HT1080 (cell line): ENCODE measurements at regions not wholly inside any gene's neighbourhood (a gene's known extent, or its start where the extent isn't known, plus 50 kb on each side); places are given as distances from the start of the nearest gene placed in this dataset.
"Not testable (repeated sequence)": the region's sequence is repeated elsewhere in the genome, so short reads cannot be mapped to it uniquely, and the experiment has no call there.

Experiments used
- DNase-seq: peaks from one replicate; pipeline ENCODE4 v3.0.0-alpha.2; 2015; ENCODE audit warnings: low read depth

DNA sequence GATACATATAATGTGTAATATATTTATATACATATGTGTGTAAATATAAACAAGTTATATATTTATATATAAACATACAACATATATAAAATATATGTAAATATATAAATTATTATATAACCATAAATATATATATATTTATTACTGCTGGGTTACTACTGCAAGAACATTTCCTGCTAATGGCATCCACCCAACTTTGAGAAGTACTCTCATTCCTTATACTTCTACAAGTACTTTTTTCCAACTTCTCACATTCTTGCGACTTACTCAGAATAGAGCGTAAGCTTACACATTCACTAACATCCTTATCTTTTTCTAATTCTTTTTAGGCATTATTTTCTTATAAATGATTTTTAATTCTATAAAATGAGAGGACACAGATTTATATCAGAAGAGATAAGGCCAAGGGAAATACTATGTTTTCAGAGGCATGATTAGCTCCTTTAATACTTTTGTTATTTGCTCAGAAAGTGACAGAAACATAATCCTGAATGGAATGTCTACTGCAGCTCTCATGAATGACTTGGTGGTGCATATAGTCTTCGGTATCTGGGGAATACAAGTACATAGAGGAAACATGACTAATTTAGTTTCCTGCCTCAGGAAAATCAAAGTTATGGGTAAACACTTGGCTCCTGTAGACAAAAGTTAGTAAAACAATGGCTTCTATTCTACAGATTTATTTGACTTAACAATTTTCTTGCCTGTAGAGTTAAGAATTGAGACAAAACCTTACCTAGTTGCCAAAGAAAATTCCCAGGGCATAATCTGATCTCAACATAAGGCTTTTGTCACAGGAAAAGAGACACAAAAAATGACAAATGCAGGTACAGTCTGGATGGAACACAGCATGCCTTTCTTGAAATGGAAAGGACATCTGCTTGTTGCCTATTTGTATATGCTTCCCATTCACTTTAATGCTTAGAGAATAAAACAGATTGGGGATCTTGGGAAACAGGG is 453.9 kb downstream of the SQOR start:
- peak; percentile 88 for DNase-seq

DNA sequence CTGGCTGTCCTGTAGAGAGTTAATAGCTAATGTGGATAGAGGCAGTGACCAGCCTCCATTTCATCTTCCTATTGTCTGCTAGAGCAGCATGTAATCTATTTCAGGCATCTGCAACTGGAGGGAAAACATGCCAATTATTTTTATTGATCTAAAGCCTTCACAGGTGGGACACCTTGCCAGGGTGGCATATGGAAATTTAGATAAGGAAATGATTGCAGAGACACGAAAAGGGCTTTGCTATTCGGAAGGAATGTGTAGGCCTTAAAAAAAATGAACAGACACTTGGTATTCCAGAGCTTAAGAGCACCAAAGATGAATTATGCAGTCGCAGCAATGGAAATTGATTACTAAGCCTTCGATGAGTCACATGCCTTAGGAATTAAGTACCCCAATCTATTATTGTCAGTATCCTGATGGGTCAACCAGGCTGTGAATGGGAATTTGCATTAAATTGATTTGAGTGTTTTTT is 454.7 kb downstream of the SQOR start:
- no peak for DNase-seq

DNA sequence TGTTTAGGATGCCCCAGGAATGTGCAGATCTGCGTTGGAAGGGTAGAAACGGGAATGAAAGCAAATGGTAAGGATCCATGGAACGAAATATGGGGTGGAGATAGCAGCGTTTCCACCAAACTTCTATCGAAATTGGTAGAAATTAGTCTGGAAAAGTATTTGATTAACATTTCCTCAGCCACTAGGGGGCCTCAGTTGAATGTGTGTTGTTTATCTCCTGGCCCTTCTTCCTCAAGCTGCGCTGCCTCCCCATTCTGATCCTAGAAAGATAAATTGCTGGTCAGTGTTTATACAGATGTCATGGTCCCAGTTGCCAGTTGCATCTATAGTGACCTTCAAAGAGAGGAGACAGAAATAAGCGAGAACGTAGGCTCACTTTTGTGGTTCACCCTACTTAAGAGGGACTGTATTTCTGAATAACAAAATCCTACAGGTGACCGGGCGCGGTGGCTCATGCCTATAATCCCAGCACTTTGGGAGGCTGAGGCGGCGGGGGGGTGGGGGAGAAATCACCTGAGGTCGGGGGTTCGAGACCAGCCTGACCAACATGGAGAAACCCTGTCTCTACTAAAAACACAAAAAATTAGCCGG is 457.1 kb downstream of the SQOR start:
- DNase-seq = peak; percentile 63

GRCh38 chr15:46098006-46098405 is 463.2 kb downstream of the SQOR start:
- DNase-seq = not testable (repeated sequence)

DNA sequence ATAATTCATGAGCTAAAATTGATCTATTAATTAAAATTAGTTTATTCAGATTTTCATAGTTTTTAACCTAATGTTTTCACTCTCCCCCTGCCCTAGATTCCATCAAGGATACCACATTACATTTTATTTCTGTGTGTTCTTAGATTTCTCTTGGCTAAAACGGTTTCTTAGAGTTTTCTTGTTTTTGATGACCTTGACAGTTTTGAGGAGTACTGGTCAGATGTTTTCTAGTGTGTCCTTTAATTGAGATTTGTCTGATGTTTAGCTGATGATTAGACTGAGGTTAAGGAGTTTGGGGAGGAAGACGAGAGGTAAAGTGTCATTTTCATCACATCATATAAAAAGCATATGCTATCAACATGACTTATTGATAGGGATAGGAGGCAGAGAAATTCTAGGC is 475.9 kb downstream of the SQOR start:
- no peak for DNase-seq

DNA sequence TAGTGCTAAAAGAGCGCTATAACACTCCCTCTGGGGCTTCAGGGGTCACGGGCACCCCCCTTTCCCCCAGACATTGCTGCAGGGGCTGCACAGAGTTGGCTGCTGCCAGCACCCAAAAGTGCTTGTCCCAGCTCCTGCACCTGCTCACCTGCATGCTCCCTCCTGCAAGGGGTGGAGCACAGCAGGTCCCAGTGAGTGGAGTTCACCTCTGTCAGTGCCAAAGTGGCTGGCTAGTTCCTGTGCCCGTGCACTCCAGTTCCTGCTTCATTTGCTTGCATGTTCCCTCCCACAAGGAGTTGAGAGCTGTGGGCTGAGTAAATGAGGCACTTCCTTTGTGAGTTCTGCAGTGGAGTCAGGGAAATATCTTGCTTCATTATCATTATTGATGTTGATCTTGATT is 476.9 kb downstream of the SQOR start:
- DNase-seq = no peak

- DNase-seq = no peak
These were observed 482.2 kb downstream of the SQOR start for GRCh38 chr15:46117071-46117470.

GRCh38 chr15:46120713-46121112 is 485.9 kb downstream of the SQOR start:
- DNase-seq = no peak

- no peak for DNase-seq
These were observed 486.6 kb downstream of the SQOR start for GRCh38 chr15:46121441-46121840.

DNA sequence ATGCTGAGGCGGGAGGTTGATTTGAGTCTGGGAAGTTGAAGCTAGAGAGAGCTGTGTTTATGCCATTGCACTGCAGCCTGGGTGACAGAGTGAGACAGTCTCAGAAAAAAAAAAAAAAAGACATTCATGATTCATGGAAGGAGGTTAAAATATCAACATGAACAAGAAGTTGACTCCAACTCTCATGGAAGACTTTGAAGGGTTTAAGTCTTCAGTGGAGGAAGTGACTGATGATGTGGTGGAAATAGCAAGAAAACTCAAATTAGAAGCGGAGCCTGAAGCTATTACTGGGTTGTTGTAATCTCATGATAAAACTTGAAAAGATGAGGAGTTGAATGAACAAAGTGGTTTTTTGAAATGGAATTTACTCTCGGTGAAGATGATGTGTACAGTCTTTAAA is 491.8 kb downstream of the SQOR start:
- DNase-seq = peak; percentile 92

- peak; percentile 91 for DNase-seq
These were observed 492.6 kb downstream of the SQOR start for GRCh38 chr15:46127361-46127874.

DNA sequence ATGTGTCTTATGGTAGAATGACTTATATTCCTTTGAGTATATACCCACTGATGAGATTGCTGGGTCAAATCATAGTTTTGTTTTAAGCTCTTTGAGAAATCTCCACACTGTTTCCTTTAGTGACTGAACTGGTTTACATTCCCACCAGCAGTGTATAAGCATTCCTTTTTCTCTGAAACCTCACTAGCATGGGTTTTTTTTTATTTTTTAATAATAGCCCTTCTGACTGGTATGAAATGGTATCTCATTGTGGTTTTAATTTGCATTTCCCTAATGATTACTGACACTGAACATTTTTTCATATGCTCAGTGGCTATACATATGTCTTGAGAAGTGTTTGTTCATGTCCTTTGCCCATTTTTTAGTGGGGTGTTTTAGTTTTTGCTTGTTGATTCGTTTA is 494.3 kb downstream of the SQOR start:
- DNase-seq = peak; percentile 2

DNA sequence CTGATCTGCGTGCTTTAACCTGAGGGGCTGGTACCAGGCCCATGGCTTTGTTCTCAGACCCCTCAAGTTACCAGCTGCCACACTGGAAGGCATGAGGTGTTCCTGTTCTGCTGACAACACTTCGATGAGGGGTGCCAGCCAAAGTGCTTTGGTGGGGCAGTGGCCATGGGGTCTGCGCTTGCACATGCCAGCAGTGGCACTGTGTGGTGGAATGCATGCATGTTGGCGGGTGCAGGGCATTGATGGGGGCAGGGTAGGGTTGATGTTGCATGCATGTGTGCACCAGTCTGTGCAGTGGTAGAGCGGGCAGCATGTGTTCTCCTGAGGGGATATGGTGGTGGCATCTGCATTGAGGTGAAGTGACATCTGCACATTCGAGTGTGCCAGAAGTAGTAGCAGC is 497.0 kb downstream of the SQOR start:
- no peak for DNase-seq

- no peak for DNase-seq
These were observed 502.6 kb downstream of the SQOR start for GRCh38 chr15:46137443-46137842.

- no peak for DNase-seq
These were observed 511.2 kb downstream of the SQOR start for GRCh38 chr15:46146002-46146401.

GRCh38 chr15:46146915-46147314 is 512.1 kb downstream of the SQOR start:
- DNase-seq = no peak

DNA sequence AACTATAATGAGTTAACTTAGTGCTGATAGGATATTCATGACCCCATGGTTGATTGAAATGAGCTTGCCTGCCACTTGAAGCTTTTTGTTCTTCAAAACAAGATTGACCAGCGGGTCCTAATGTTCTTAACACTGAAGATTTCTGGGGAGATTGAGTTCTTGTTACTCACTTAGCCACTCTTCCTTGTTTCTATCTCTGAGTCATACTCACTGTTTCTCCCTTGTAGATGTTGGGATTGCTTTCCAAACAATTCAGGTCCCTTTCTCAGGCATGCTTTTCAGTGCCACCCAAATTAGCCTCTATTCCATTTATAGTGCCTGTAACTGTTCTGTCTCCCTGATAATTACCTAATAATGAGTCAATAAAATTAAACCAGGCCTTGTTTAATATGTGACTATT is 517.0 kb downstream of the SQOR start:
- peak; percentile 47 for DNase-seq

DNA sequence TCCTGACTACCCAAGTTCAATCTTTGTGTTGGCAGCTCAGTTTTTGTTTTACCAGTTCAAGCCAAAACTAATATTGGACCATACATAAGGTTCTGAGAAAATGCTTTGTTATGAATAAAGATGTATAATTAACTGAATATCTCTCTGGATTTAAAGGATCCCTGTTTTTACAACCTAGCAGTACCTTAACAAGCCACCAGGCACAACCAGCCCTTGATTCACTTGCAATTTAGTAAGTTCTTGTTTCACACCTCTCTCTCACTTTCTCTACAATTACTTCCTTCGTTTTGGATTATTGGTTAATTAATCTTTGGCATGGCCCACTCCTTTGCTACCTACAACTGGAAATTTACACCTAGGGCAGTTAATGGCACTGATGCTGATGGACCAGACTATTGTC is 531.9 kb downstream of the SQOR start:
- DNase-seq = no peak

GRCh38 chr15:46170326-46170725 is 535.5 kb downstream of the SQOR start:
- peak; percentile 66 for DNase-seq

DNA sequence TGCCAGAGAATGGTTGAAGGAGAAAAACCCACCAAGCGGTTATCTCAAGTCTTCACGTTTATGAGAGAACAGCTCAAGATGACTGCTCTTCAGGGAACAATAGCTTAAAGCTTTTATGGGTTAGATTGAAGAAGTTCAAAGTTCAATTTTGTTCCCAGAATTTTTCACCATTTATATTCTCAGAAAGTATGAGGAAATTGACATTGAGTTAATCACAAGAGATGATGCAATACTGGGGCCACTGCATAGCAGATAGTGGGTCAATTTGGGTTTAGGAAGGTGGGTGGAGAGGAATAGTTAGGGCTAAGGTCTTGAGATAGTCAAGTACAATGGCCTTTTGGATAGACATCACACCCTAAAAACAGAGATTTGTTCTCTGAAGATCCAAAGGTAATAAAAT is 539.3 kb downstream of the SQOR start:
- DNase-seq = no peak

GRCh38 chr15:46177219-46177618 is 542.4 kb downstream of the SQOR start:
- DNase-seq = no peak

- DNase-seq = no peak
These were observed 543.3 kb downstream of the SQOR start for GRCh38 chr15:46178138-46178537.

DNA sequence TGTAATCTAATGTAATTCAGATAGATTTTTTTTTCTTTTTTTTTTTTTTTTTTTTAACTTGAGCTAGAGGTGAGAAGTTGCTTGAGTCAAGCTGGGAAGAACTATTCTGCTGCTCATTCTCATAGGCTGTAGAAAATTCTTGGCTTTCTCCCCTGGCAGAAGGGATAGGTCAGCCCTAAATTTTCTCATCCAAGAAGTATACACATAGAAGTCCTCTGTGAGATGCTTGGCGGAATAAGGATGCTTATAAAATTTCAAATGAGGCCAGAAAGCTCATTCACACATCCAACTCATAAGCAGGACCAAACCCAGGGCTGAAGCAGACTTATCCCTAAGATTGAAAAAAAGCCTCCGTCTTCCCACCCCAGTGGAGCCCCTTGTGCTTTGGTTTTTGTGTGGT is 572.5 kb downstream of the SQOR start:
- no peak for DNase-seq
